ENCODE measurements at regions not wholly inside any gene's neighbourhood (a gene's known extent, or its start where the extent isn't known, plus 50 kb on each side); places are given as distances from the start of the nearest gene placed in this dataset.

DNA sequence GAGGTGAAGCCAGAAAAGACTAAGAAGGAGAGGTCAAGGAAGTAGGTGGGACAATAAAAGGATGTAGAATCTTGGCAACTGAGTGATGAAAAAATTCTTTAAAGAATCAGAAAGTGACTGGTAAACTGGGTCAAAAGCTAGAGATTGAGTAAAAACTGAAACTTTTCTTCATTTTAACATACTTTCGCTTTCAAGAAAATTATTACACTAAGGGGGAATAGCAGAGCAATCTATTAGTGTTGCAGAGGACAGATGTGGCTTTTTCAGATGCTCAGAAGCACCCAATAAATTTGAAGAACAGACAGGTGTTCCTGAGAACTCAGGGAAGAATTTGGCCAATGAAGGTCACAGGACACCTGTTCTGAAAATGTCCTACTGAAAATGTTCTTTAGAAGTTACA lies 805.4 kb upstream of the ALCAM start:
- no peak for DNase-seq

DNA sequence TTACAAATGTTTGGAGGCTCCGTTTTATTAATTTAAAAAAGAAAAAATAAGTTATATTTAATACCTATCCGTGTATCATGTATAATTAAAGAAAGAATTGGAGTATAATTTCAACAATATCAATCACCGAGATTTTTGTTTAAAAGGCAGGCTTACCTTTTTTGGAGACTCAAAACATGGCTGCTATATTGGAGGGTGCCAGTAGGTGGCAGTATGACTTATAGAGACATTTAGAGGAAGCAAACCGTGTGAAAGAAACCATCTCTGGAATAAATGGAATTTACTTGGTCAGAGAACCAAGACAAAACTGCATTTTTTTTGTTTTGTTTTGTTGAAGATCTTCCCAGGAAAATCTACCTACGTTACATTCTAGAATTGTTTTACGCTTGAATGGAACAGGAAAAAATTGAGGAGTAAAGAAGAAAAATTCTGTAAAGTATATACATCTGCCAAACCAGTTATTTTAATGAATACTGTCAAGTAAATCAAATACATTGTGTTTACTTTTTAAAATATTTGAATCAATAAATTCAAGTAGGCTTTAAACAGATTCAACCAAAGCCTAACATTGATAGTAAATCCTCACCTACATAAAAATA lies 802.6 kb upstream of the ALCAM start:
- DNase-seq = peak; percentile 3

DNA sequence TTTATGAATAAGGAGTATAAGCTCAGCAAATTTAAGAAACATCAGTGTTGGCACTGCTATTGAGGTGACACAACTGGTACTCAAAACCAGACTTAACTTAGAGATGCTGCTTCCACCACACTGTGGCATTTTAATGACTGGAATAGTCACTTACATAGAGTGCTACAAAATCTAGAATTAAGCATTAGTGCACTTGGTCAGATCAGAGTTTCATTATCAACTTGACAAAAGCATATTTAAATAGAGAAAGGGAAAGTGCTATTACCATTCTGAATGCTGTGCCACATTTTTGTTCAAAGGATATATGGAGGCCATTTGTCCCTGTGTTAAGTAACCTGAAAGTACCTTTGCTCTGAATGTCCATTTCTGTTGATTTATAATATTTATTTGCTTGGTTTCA lies 800.7 kb upstream of the ALCAM start:
- DNase-seq = no peak

DNA sequence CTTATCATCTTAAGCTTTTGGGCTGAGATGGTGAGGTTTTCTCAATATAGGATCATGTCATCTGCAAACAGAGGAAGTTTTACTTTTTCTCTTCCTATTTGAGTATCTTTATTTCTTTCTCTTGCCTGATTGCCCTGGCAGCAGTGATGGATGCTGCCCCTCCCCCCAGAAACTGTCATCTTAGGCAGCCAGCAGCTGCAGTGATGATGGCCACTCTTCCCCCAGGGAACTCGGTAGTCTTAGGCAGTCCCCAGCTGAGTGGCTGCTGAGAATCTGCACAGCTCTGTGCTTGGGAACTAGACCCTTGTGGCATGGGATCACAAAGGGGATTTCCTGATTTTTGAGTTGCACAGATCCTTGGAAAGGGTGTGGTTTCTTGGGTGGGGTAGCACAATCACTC lies 791.1 kb upstream of the ALCAM start:
- DNase-seq = no peak

DNA sequence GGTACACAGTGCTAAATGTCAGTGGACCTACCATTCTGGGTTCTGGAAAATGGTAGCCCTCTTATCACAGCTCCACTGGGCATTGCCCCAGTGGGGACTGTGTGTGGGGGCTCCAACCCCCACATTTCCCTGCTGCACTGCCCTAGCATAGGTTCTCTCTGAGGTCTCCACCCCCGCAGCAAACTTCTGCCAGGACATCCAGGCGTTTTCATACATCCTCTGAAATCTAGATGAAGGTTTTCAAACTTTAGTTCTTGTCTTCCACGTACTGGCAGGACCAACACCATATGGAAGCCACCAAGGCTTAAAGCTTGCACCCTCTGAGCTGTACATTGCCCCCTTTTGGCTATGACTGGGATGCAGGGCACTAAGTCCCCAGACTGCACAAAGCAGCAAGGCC lies 788.2 kb upstream of the ALCAM start:
- DNase-seq = no peak

DNA sequence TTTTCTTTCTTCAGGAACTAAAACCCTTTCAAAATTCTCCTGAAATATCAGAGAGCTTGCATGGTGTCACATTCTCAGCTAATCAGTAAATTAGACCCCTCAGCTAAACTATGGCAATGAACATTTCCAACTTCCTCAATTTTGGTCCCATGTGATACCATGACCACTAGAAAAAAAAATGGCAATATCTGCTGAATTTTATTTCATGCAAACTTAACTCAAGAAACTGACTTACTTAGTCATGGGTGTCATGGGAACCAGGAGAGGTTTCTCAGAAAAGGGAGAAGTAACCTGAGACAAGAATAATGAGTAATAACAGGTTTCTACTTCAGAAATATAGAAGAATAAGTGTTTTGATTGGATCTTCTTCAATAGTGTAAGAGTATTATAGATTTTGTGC lies 784.6 kb upstream of the ALCAM start:
- no peak for DNase-seq

DNA sequence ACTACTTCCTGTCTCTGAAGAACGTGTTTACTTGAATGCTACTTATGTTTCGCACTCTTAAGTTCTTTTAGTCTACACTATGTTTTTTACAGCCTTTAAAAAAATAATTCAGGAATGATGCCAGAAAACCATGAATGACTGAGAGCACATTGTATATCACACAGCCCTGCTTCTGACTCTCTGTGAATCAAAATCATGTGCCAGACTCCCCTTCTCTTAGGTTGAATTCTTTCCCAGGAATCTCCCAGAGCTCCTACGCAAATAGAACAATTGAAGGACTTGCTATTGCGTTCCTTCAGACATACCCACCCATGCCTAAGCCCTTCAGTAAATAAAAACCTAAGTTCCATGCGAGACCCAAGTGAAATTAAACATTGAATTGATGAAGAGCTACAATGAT lies 782.0 kb upstream of the ALCAM start:
- DNase-seq = no peak

DNA sequence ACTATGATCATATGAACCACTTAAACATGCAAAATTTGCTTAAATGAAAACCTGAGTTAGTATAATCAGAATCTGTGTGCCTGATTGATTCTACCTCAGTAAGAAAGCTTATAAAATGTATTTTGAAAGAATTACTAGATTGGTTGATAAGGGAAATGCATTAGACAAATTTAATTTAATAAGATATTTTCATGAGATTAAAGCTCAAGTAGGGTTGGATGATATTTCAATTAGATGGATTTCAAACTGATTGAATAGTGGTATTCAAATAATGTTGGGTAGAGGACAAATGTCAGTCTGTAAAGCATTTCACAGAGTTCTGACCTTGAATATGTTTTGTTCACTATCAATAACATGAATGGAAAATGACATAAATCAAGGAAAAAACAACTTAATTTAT lies 780.4 kb upstream of the ALCAM start:
- DNase-seq = no peak

DNA sequence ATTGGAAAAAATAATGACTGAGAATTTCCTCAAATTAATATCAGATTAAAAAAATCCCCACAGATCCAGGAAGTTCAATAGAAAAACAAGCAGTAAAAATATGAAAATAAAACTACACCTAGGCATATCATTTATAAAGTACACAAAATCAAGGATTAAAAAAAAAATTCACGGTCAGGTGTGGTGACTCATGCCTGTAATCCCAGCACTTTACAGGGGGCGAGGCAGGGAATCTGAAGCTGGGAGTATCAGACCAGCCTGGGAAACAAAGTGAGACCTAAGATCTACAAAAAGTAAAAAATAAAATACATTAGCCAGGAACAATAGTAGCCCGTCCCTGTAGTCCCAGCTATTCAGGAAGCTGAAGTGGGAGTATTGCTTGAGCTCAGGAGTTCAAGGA lies 778.3 kb upstream of the ALCAM start:
- no peak for DNase-seq

DNA sequence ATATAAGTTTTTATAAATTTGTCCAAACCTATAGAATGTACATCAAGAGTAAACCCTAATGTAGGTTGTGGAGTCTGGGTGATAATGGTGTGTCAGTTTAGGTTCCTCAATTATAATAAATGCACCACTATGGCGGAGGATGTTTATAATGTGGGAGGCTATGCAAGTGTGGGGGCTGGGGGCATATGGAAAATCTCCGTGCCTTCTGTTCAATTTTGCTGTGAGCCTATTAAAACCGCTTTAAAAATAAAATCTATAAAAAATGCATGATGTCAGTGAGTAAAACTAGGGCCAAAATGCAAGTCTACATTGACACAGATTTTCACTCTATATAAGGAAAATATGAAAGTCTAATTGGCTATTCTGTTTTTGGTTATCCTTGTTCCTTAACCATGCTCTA lies 774.9 kb upstream of the ALCAM start:
- DNase-seq = no peak

DNA sequence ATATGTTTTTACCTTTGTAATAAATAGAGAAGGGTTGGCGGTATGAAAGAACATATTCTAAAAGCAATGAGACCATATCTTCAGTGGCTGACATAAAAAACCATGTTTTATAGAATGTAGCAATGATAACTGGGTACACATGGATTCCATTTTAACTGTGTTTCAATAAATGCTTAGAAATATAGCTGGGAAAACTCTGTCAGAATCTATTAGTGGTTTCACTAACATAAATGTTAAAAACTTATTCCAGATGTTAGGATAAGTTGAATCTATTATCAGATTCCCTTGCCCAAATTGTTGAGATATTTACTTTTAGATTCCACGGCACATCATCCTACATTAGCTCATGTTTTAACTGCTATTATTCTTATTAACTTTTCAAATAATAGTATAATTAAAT lies 772.2 kb upstream of the ALCAM start:
- DNase-seq = no peak

DNA sequence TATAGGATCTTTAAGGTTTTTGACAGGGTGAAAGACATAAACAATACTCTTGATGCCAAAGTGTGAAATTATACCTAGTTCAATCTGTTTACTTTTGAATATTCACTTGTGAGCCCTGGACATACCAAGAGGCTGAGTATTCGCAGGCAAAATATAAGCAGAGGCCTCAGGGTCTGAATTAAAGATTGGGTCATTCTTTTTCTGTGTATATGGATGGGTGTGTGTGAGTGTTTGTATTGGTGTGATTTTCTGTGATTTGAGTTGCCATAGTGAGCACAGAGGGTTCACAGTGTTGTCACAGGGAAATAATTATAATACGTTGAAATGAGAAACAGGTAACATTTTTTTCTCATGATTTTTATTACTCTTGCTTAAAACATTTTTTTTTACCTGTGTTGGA lies 770.7 kb upstream of the ALCAM start:
- DNase-seq = no peak

DNA sequence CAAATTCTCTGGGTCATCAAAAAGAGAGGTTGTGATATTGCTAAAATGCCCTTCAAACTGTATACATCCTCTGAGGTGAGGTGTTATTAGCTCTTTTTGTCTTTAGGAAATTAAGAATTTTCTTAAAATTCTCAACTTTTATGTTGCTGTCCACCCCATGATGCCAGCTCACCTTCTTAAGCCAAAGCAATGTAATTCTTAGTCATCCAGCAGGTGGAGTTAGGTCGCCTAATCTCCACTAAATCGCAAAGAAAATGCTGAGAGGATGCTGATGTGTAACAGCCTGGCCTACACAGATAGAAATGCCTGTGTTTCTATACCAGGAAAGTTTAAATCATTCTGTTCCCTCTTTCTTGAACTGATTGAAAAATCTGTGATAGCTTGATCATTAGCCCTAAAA lies 770.2 kb upstream of the ALCAM start:
- peak; percentile 41 for DNase-seq

DNA sequence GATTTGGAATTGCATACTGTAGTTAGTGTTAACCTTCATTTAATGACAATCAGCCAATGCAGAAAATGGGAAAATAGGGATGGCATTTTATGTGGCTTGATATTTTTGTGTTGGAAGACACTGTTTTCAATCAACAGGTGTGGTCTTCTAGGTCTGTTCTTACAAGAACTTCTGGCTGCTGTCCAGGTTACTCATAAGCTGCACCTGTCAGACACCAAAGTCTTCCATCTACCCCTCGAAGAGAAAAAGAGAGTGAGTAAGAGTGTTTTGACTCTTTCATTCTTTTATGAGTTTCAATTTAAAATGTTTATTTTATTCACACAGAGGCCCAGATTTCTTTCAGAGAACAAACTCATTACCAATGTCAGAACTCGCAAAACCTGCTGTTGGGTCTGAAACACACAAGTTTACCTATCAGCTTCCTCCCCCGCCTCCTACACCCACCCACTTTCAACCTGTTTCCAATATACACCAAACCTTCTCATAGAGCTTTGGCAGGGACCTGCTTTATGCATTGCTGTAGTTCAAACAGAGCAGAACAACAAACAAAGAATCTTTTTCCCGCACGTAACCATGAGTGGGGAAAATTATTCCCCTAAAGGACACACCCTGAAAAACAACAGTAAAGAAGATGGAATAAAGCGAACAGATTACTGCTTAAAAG lies 767.7 kb upstream of the ALCAM start:
- no peak for DNase-seq

DNA sequence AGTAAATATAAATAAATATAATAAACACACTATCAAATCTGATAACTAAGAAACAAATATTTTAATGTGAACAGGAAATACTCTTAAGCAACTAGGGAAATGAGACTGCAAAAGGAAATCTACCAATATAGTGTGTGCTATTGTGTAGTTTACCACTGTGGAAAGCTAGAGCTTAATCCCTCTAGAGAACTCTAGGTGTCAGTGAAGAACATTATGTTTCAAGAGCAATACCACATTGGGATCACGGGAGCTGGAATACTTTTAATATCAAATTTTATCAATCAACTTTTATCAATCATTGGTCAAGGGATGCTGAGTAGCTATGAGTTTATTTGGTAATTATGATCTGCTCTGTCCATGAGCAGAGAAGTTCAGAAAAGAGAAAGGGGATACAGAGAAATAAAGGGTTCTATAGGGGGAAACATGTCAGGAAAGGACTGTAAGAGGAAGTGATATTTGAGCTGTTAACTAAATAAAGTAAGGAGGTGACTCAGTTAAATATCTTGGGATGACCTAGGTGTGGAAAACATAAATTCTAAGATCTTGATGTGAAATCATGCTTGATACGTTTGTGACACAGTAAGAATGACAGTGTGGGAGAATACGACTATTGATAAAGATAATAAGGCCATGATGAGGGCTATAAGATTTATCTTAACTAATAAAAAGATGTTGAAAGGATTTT lies 762.2 kb upstream of the ALCAM start:
- DNase-seq = no peak

DNA sequence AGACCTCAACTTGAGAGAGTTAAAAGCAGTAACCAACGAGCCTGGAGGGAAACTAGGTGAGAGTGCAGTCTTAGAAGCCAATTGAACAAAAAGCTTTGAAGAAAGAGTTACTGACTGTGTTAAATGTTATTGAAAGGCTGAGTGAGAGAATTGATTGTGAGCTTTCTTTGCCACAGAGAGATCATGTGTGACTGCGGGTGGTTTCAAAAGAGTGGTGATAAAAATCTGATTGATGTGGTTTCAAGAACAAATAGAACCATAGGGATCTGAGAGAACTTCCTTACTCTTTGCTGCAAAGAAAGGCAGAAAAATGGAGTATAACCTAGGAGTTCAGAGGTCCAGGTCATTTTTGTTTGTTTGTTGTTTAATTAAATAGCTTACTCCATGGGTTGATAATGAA lies 759.9 kb upstream of the ALCAM start:
- DNase-seq = no peak

DNA sequence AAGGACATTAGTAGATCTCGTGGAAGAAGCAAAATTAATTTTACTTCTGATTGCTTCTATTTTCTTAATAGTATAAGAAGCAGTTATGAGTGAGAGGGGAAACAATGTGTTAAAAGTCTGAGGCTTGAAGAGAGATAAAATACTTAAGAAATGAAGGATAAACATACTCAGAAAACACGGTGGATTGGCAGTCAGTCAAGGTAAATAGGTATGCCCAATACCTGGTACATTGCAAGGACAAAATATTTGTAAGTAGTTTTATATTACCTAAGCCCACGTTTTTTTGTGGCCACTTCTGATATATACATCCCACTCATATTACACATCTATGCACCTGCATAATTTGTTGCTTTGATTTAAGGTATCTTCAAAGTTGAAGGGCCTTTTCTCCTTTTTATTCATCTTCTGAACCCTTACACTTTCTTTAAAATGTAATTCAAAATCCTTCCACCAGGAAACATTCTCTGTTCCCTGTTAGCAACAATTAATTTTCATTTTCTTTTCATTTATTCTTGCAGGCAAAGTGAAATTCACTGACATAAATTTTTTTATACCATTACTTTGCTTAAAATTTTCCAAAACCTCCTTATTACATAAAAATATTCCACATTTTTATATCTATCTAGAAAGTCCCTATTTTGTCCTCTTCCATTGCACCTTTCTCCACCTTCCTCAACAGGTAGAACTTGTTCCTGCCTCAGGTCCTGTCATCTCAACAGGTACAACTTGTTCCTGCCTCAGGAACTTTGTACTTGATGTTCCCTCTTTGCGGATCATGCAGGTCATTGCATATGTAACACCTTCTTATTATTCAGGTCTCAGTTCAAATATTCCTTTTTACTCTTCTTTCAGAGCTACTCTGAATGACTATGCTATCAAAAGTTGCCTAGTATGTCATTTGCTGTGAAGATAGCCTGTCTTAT lies 755.7 kb upstream of the ALCAM start:
- DNase-seq = no peak

DNA sequence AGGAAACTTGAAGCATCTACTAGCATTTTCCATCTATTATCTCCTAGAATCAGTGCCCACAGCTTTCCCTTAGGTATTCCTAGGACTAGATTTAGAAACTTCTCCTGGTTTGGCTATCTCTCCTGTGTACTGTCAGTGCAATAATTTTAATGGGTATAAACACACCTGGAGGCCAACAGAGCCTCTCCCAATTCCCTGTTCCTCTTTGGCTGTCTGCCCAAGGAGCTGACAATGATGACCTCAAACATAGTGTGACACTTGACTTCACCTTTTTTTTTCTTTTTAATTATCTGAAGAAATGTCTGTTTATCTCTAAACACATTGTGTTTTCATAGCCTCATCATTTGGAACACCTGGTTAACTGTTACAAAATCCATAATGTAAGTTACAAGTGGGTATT lies 754.5 kb upstream of the ALCAM start:
- DNase-seq = no peak

DNA sequence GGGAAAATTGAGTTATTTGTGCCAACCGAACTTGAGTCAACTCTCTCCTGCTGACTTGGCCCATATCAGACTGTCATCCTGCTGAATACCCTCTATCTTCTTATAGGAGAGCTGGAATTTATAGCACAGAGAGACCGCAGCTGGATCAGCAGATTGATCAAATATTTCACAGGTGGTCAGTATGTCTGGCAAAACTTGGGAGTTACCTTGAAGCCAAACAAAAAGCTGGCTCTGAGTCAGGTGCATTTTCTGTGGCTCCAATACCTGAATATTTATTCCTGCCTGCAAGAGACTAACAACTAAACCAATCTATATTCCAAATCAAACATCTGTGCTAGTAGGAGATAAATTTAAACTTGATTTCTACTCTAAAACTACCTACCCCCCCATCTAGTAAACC lies 752.1 kb upstream of the ALCAM start:
- DNase-seq = no peak

DNA sequence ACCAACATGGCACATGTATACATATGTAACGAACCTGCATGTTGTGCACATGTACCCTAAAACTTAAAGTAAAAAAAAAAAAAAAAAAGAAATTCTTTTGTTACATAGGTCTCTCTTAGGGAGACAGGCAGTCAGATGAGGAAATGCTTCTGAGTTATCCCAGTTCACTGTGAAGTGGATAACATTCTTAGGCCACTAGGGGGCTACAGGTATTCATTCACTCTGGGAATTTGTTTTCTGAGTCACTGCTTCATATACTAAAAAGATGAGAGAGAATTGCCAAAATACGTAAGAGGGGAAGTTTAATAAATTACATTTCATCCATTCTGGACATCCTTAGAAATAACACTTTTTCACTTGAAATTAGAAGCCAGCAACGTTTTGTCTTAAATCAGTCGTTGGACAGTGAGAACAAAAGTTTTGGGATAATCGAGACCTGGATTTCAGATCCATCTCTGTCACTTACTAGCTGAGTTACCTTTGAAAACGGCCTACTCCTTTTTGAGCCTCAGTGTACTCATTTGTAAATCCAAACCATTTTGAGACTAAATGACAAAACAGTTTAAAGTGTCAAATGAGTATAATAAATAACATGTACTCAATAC lies 738.4 kb upstream of the ALCAM start:
- peak; percentile 9 for DNase-seq

DNA sequence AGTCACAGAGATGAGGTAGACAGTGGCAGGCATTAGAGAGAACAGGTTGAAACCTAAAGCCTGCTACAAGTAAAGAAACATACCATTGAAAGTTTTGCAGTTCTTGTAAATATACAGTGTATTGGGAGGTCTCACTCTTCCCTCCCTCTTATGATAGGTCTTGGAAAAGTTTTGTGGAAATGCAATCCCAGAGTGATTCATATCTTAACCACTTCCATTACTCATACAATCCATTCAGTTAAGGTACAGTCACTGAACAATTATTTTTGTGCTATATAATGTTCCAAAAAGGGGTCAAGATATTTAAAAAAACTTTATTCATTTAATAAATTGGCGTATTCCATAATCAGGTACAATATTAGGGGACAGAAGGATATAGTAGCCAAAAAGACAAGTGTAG lies 737.7 kb upstream of the ALCAM start:
- no peak for DNase-seq

DNA sequence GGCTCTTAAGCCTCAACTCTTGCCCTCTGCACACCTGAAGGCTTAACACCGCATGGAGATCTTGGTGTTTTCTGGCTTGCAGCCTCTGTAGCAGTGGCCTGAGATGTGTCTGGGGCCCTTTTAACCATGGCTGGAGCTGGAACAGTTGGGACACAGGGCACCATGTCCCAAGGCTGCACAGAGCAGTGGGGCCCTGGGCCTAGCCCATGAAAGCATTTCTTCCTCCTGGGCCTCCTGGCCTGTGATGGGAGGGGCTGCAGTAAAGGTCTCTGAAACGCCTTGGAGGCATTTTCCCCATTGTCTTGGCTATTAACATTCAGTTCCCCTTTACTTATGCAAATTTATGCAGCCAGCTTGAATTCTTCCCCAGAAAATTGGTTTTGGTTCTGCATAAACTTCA lies 735.5 kb upstream of the ALCAM start:
- DNase-seq = no peak
